Adrenal gland (tissue), 9 donors: ENCODE measurements at regions not wholly inside any gene's neighbourhood (a gene's known extent, or its start where the extent isn't known, plus 50 kb on each side); places are given as distances from the start of the nearest gene placed in this dataset.

ENCODE experiments used
- DNase-seq, 7 donors: peaks; one replicate each; pipeline ENCODE4 v3.0.0-alpha.2; 2019 to 2020
- H3K27ac ChIP-seq, 5 donors: fragments of 200-600 bp; sonication (generic) in 4 of 5; 1 replicate in 3 of 5; 2 replicates in 2 of 5; pipeline versions ENCODE4 v1.5.1 to v1.8.0; 2016 to 2020; ENCODE audit warnings: mild to moderate bottlenecking in 1 of 5
- H3K27me3 ChIP-seq: fragments of 200-600 bp; 2 replicates; pipeline ENCODE4 v1.8.0; 2021
- H3K36me3 ChIP-seq, 2 donors: fragments of 200-600 bp; replicated peaks in 1 of 2; 1 replicate in 1 of 2; 2 replicates in 1 of 2; pipeline versions ENCODE4 v1.5.1 to v1.8.0; 2018 to 2022
- H3K4me1 ChIP-seq, 2 donors: fragments of 200-600 bp; replicated peaks in 1 of 2; 1 replicate in 1 of 2; 2 replicates in 1 of 2; pipeline versions ENCODE4 v1.5.1 to v1.8.0; 2018 to 2021
- H3K4me3 ChIP-seq, 4 donors: fragments of 200-600 bp; sonication (generic) in 3 of 4; one replicate each; pipeline ENCODE4 v1.5.1; 2016 to 2018
- H3K9me3 ChIP-seq, 3 donors: fragments of 200-600 bp; sonication (generic) in 1 of 3; replicated peaks in 1 of 3; 1 replicate in 2 of 3; 2 replicates in 1 of 3; pipeline versions ENCODE4 v1.5.1 to v1.8.0; 2016 to 2021
- POLR2A ChIP-seq, 2 donors: fragments of 450-650 bp; IDR thresholded peaks; one replicate each; pipeline ENCODE4 v1.6.1; 2017; ENCODE audit warnings: antibody characterized with exemption in 2 of 2, mild to moderate bottlenecking in 2 of 2, moderate library complexity in 1 of 2
- WGBS, 4 donors: extraction: QIAGEN DNeasy Blood & Tissue Kit in 2 of 4; methylation state at CpG; one replicate each; pipeline versions ENCODE4 v1.1.5 to v1.1.7; 2013 to 2017; 5-methylcytosine and 5-hydroxymethylcytosine counted together
- intact Hi-C, 2 donors: fragments of 100-400 bp; cut with DNase I; formaldehyde crosslinking; loops; one replicate each; pipeline versions ENCODE4 v1.14.1 to v1.15.0; 2022 to 2023
- TF ChIP-seq, protein P1 (sequence below), 6 experiments: fragments of 450-650 bp in 4 of 6; fragments of 200-600 bp in 2 of 6; sonication (generic) in 1 of 6; IDR thresholded peaks; 1 replicate in 5 of 6; 2 replicates in 1 of 6; pipeline versions ENCODE4 v1.5.1 to v1.8.0; 2016 to 2021; ENCODE audit warnings: antibody characterized with exemption in 6 of 6, mild to moderate bottlenecking in 2 of 6, moderate library complexity in 1 of 6
- donor health status: healthy with polysubstance abuse.
- donor health status: Bipolar disorder and iron deficiency.
- donor health status: DM: yes; HTN: yes; CAD: no.
- donor health status: DM: no; HTN: no; CAD: no.
- donor health status: DM: no; HTN: no; CAD: no.

GRCh38 chr6:105884011-105884410, 202.1 kb upstream of the PRDM1 start:
- intact Hi-C loops = no loop called here
- Histone ChIP-seq H3K4me3 (no peak overlapping the region), H3K27ac (peak overlapping the region in 1 of 5 donors; percentile 8), H3K9me3 (no peaks in the 10 kb centered on the region), H3K27me3 (no peaks in the 10 kb centered on the region), H3K36me3 (no peaks in the 10 kb centered on the region), H3K4me1 (no peaks in the 10 kb centered on the region)
- TF ChIP-seq, protein P1, sequence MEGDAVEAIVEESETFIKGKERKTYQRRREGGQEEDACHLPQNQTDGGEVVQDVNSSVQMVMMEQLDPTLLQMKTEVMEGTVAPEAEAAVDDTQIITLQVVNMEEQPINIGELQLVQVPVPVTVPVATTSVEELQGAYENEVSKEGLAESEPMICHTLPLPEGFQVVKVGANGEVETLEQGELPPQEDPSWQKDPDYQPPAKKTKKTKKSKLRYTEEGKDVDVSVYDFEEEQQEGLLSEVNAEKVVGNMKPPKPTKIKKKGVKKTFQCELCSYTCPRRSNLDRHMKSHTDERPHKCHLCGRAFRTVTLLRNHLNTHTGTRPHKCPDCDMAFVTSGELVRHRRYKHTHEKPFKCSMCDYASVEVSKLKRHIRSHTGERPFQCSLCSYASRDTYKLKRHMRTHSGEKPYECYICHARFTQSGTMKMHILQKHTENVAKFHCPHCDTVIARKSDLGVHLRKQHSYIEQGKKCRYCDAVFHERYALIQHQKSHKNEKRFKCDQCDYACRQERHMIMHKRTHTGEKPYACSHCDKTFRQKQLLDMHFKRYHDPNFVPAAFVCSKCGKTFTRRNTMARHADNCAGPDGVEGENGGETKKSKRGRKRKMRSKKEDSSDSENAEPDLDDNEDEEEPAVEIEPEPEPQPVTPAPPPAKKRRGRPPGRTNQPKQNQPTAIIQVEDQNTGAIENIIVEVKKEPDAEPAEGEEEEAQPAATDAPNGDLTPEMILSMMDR (IDR thresholded peaks at IDR 0.05) = no peak
- no peak for TF ChIP-seq POLR2A (IDR thresholded peaks at IDR 0.05)
- 66 to 67% (median 67%) methylated on average over 4 of the region's 4 CpGs for WGBS, 4 donors
- DNase-seq = no peak

- Histone ChIP-seq H3K4me3 (no peak overlapping the region), H3K36me3 (no peaks in the 10 kb centered on the region), H3K9me3 (no peaks in the 10 kb centered on the region), H3K27me3 (no peaks in the 10 kb centered on the region), H3K27ac (no peak overlapping the region), H3K4me1 (no peaks in the 10 kb centered on the region)
- WGBS, 4 donors = 78 to 93% (median 85%) methylated on average over 2 of the region's 2 CpGs
- TF ChIP-seq POLR2A (IDR thresholded peaks at IDR 0.05) = no peak
- TF ChIP-seq, protein P1 (IDR thresholded peaks at IDR 0.05) = no peak
- no peak for DNase-seq
- intact Hi-C loops = no loop called here
These were observed 203.3 kb upstream of the PRDM1 start for GRCh38 chr6:105882828-105883227.

GRCh38 chr6:105882121-105882803, 203.9 kb upstream of the PRDM1 start:
- Histone ChIP-seq H3K4me3 (no peak overlapping the region), H3K27ac (no peak overlapping the region), H3K9me3 (no peaks in the 10 kb centered on the region), H3K4me1 (no peaks in the 10 kb centered on the region), H3K27me3 (no peaks in the 10 kb centered on the region), H3K36me3 (no peaks in the 10 kb centered on the region)
- TF ChIP-seq, protein P1 (IDR thresholded peaks at IDR 0.05) = no peak
- TF ChIP-seq POLR2A (IDR thresholded peaks at IDR 0.05) = no peak
- intact Hi-C loops = no loop called here
- no peak for DNase-seq
- WGBS, 4 donors = 68 to 79% (median 74%) methylated on average over 2 of the region's 2 CpGs

DNA sequence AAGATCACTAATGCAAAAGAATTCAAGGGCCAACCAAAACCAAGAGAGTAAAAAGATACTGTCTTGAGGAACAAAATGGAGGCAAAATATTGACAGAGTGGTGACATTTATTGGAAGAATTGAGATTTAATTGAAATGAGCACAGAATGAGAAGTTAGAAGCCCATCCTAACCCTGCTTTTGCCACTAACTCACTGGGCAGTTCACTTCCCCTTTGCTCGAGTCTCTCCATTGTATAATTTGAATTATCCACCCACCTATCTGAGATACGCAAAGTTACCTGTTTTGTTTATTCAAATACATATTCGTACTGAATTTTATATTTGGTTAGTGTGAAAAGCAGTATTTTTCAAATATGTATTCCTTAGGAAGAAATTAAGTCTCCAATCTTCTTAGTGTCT, 204.5 kb upstream of the PRDM1 start:
- intact Hi-C loops = no loop called here
- no peaks in the 10 kb centered on the region for H3K4me1 ChIP-seq
- no peaks in the 10 kb centered on the region for H3K36me3 ChIP-seq

More for the DNA sequence above, 204.5 kb upstream of the PRDM1 start:
- no peak for TF ChIP-seq POLR2A (IDR thresholded peaks at IDR 0.05)
- TF ChIP-seq, protein P1 (IDR thresholded peaks at IDR 0.05) = no peak
- Histone ChIP-seq H3K27ac (no peak overlapping the region), H3K9me3 (no peaks in the 10 kb centered on the region), H3K4me3 (no peak overlapping the region), H3K27me3 (no peaks in the 10 kb centered on the region)
- no peak for DNase-seq
- 66 to 85% (median 75%) methylated on average over 3 of the region's 3 CpGs for WGBS, 4 donors
